ENCODE measurements at regions not wholly inside any gene's neighbourhood (a gene's known extent, or its start where the extent isn't known, plus 50 kb on each side); places are given as distances from the start of the nearest gene placed in this dataset.

DNA sequence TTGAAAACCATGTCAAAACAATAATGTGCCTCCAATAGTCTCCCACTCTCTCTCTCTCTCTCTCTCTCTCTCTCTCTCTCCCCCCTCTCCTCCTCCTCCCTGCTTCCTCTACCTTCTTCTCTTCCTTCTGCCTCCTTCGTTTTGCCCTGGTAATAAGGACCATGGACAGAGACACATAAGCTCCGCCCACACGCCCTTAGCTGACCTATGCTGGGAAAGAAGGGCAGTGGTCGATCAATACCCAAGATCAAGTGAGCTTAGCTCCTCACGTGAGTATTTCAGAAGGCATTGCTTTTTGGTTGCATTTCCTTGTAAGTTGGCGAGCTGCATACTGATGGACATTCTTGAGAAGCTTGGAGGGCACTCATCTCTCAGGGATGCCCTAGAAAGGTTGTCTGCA lies 194.8 kb downstream of the MIAT start:
- H3K9me3 ChIP-seq = no peaks in the 10 kb centered on the region
- no peaks in the 10 kb centered on the region for H3K27me3 ChIP-seq
- H3K27ac ChIP-seq = no peak overlapping the region
- peak in 1 of 2 donors; percentile 37 for DNase-seq (ENCODE audit: extremely low spot score in 2 of 2)
- H3K36me3 ChIP-seq = no peaks in the 10 kb centered on the region
- TF ChIP-seq, protein P1, sequence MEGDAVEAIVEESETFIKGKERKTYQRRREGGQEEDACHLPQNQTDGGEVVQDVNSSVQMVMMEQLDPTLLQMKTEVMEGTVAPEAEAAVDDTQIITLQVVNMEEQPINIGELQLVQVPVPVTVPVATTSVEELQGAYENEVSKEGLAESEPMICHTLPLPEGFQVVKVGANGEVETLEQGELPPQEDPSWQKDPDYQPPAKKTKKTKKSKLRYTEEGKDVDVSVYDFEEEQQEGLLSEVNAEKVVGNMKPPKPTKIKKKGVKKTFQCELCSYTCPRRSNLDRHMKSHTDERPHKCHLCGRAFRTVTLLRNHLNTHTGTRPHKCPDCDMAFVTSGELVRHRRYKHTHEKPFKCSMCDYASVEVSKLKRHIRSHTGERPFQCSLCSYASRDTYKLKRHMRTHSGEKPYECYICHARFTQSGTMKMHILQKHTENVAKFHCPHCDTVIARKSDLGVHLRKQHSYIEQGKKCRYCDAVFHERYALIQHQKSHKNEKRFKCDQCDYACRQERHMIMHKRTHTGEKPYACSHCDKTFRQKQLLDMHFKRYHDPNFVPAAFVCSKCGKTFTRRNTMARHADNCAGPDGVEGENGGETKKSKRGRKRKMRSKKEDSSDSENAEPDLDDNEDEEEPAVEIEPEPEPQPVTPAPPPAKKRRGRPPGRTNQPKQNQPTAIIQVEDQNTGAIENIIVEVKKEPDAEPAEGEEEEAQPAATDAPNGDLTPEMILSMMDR (IDR thresholded peaks at IDR 0.05) = no peak
- no peak for TF ChIP-seq POLR2AphosphoS5 (IDR thresholded peaks at IDR 0.05; ENCODE audit: insufficient read depth in 1 of 2, low read depth in 1 of 2)
- no peak for TF ChIP-seq POLR2A (IDR thresholded peaks at IDR 0.05)
- no peaks in the 10 kb centered on the region for H3K4me1 ChIP-seq
- intact Hi-C loops (cut with DNase I) = no loop called here
- no peak overlapping the region for H3K4me3 ChIP-seq

DNA sequence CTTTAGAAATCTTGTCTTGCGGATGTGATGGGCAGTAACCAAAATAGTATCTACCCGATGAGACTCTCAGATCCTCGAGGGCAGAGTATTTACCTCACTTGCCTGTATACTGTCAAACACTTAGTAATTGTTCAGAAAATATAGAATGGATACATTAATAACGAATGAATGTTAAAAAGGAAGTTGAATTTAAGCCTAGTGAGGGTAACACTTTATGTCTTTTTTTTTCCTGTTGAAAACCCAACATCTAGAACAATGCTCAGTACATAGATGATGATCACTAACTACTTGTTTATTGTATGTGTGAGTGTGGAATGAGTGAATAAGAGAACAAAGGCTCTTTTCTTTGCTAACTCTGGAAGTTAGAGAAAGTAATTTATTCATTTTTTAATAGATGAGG lies 195.7 kb downstream of the MIAT start:
- H3K27ac ChIP-seq = no peak overlapping the region
- intact Hi-C loops (cut with DNase I) = no loop called here

DNA sequence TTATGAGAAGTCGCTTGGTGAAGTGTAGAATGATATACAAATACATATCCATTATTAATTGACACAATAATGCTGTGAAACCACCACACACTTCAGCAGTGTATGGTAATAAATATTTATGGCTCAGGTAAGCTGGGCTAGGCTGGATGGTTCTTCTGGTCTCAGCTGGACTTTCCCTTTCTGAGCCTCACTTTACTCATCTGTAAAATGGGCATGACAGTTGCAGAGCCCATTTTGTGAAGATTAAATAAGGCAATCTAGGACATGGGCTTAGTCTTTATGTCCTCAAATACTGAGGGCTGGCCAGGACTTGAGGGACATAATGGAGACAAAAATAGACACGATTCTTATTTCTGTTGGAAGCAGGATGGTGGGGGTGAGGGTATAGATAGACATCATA lies 196.1 kb downstream of the MIAT start:
- TF ChIP-seq POLR2AphosphoS5 (IDR thresholded peaks at IDR 0.05; ENCODE audit: insufficient read depth in 1 of 2, low read depth in 1 of 2) = no peak
- TF ChIP-seq POLR2A (IDR thresholded peaks at IDR 0.05) = no peak
- TF ChIP-seq, protein P1 (IDR thresholded peaks at IDR 0.05) = no peak
- intact Hi-C loops (cut with DNase I) = no loop called here
- H3K27me3 ChIP-seq = no peaks in the 10 kb centered on the region
- no peak overlapping the region for H3K4me3 ChIP-seq
- H3K9me3 ChIP-seq = no peaks in the 10 kb centered on the region
- DNase-seq (ENCODE audit: extremely low spot score in 2 of 2) = peak in 1 of 2 donors; percentile 13
- no peaks in the 10 kb centered on the region for H3K4me1 ChIP-seq
- H3K27ac ChIP-seq = no peak overlapping the region
- H3K36me3 ChIP-seq = no peaks in the 10 kb centered on the region

More for the DNA sequence above, 195.7 kb downstream of the MIAT start:
- Histone ChIP-seq H3K27me3 (no peaks in the 10 kb centered on the region), H3K36me3 (no peaks in the 10 kb centered on the region), H3K9me3 (no peaks in the 10 kb centered on the region), H3K4me3 (no peak overlapping the region), H3K4me1 (no peaks in the 10 kb centered on the region)
- no peak for DNase-seq (ENCODE audit: extremely low spot score in 2 of 2)
- no peak for TF ChIP-seq POLR2AphosphoS5 (IDR thresholded peaks at IDR 0.05; ENCODE audit: insufficient read depth in 1 of 2, low read depth in 1 of 2)
- TF ChIP-seq, protein P1 (IDR thresholded peaks at IDR 0.05) = no peak
- no peak for TF ChIP-seq POLR2A (IDR thresholded peaks at IDR 0.05)

DNA sequence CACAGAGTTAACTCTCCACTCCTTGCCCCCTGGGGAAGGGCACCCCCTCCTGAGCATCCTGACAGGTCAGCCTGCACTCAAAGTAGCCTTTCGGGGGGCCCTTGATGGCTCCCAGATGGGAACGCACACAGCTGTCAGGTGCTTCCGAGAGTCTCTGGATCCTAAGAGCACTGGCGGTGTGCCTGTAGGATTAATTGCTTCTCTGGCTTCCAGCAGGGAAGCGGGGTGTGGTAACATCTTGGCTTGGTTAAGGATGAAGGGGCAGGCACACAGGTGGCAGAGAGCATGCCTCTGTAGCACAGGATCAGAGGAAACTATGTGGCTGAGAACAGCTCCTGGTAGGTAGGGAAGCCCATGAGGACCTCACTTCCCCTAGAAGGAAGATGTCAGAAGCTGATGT lies 199.8 kb downstream of the MIAT start:
- DNase-seq (ENCODE audit: extremely low spot score in 2 of 2) = peak in 1 of 2 donors; percentile 60
- no peaks in the 10 kb centered on the region for H3K27me3 ChIP-seq
- TF ChIP-seq POLR2A (IDR thresholded peaks at IDR 0.05) (no peak), POLR2AphosphoS5 (IDR thresholded peaks at IDR 0.05; ENCODE audit: insufficient read depth in 1 of 2, low read depth in 1 of 2) (no peak)
- TF ChIP-seq, protein P1 (IDR thresholded peaks at IDR 0.05) = no peak
- H3K36me3 ChIP-seq = no peaks in the 10 kb centered on the region
- no peak overlapping the region for H3K4me3 ChIP-seq
- intact Hi-C loops (cut with DNase I) = no loop called here
- no peak overlapping the region for H3K27ac ChIP-seq
- H3K4me1 ChIP-seq = no peaks in the 10 kb centered on the region
- H3K9me3 ChIP-seq = no peaks in the 10 kb centered on the region

DNA sequence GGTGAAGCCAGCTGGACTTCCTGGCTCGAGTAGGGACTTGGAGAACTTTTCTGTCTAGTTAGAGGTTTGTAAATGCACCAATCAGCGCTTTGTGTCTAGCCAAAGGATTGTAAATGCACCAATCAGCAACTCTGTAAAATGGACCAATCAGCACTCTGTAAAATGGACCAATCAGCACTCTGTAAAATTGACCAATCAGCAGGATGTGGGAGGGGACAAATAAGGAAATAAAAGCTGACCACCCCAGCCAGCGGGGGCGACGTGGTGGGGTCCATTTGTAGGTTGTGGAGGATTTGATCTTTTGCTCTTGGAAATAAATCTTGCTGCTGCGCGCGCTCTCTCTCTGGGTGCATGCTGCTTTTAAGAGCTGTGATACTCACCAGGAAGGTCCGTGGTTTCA lies 202.9 kb downstream of the MIAT start:
- no peak overlapping the region for H3K4me3 ChIP-seq
- no peak overlapping the region for H3K27ac ChIP-seq
- H3K9me3 ChIP-seq = no peaks in the 10 kb centered on the region
- intact Hi-C loops (cut with DNase I) = no loop called here
- no peaks in the 10 kb centered on the region for H3K4me1 ChIP-seq
- TF ChIP-seq, protein P1 (IDR thresholded peaks at IDR 0.05) = no peak
- TF ChIP-seq POLR2AphosphoS5 (IDR thresholded peaks at IDR 0.05; ENCODE audit: insufficient read depth in 1 of 2, low read depth in 1 of 2) (no peak), POLR2A (IDR thresholded peaks at IDR 0.05) (no peak)
- H3K36me3 ChIP-seq = no peaks in the 10 kb centered on the region
- H3K27me3 ChIP-seq = no peaks in the 10 kb centered on the region
- DNase-seq (ENCODE audit: extremely low spot score in 2 of 2) = no peak

All from vagina (tissue), 2 donors.